ENCODE measurements at regions not wholly inside any gene's neighbourhood (a gene's known extent, or its start where the extent isn't known, plus 50 kb on each side); places are given as distances from the start of the nearest gene placed in this dataset.

GRCh38 chr1:59220356-59220755 lies 76.5 kb upstream of the FGGY start:
- BruUV-seq (replicated peaks) = no TSS peak
- peaks cover 21% of the 10 kb centered on the region for H3K9me3 Mint-ChIP-seq (ENCODE audit: unreplicated experiment)
- H3K4me3 Mint-ChIP-seq (ENCODE audit: unreplicated experiment) = no peak overlapping the region
- H3K27me3 Mint-ChIP-seq (ENCODE audit: insufficient read depth, unreplicated experiment) = no peaks in the 10 kb centered on the region
- CTCF ChIA-PET = interaction anchor here (1.2 kb wide), 1 partner anchor 20 kb away, joined by 4 read pairs; no protein-coding TSS in a partner anchor
- no peak for TF ChIP-seq CTCF (IDR thresholded peaks at IDR 0.05; ENCODE audit: unreplicated experiment)
- intact Hi-C loops (cut with micrococcal nuclease) = no loop called here
- H3K4me1 Mint-ChIP-seq (ENCODE audit: insufficient read depth, unreplicated experiment) = peaks cover 7% of the 10 kb centered on the region
- no peaks in the 10 kb centered on the region for H3K36me3 Mint-ChIP-seq (ENCODE audit: insufficient read depth, unreplicated experiment)
- no peak overlapping the region for H3K27ac Mint-ChIP-seq (ENCODE audit: low read depth, unreplicated experiment)
- POLR2A ChIA-PET = no interaction called here
- DNase-seq (ENCODE audit: unreplicated experiment) = peak; percentile 24

GRCh38 chr1:59223198-59223597 lies 73.7 kb upstream of the FGGY start:
- ChIA-PET POLR2A (interaction anchor here (0.6 to 1.2 kb wide), 2 partner anchors 42 to 340 kb away, joined by 3 read pairs; no protein-coding TSS in a partner anchor), CTCF (interaction anchor here (1.1 kb wide), 1 partner anchor 25 kb away, joined by 3 read pairs; no protein-coding TSS in a partner anchor)
- H3K9me3 Mint-ChIP-seq (ENCODE audit: unreplicated experiment) = no peaks in the 10 kb centered on the region
- intact Hi-C loops (cut with micrococcal nuclease) = no loop called here
- H3K27ac Mint-ChIP-seq (ENCODE audit: low read depth, unreplicated experiment) = no peak overlapping the region
- no TSS peak for BruUV-seq (replicated peaks)
- H3K4me3 Mint-ChIP-seq (ENCODE audit: unreplicated experiment) = no peak overlapping the region
- H3K4me1 Mint-ChIP-seq (ENCODE audit: insufficient read depth, unreplicated experiment) = peaks cover 7% of the 10 kb centered on the region
- no peaks in the 10 kb centered on the region for H3K36me3 Mint-ChIP-seq (ENCODE audit: insufficient read depth, unreplicated experiment)
- DNase-seq (ENCODE audit: unreplicated experiment) = no peak
- H3K27me3 Mint-ChIP-seq (ENCODE audit: insufficient read depth, unreplicated experiment) = no peaks in the 10 kb centered on the region
- TF ChIP-seq CTCF (IDR thresholded peaks at IDR 0.05; ENCODE audit: unreplicated experiment) = no peak

GRCh38 chr1:59223989-59224634 lies 72.8 kb upstream of the FGGY start:
- BruUV-seq (replicated peaks) = no TSS peak
- POLR2A ChIA-PET = interaction anchor here (0.6 to 1.3 kb wide), 5 partner anchors 9 to 451 kb away, joined by 3 read pairs; no protein-coding TSS in a partner anchor
- Mint-ChIP-seq H3K4me3 (ENCODE audit: unreplicated experiment) (no peak overlapping the region), H3K36me3 (ENCODE audit: insufficient read depth, unreplicated experiment) (no peaks in the 10 kb centered on the region), H3K4me1 (ENCODE audit: insufficient read depth, unreplicated experiment) (peaks cover 12% of the 10 kb centered on the region), H3K27ac (ENCODE audit: low read depth, unreplicated experiment) (no peak overlapping the region), H3K9me3 (ENCODE audit: unreplicated experiment) (no peaks in the 10 kb centered on the region), H3K27me3 (ENCODE audit: insufficient read depth, unreplicated experiment) (no peaks in the 10 kb centered on the region)
- intact Hi-C loops (cut with micrococcal nuclease) = no loop called here
- CTCF ChIA-PET = no interaction called here
- no peak for TF ChIP-seq CTCF (IDR thresholded peaks at IDR 0.05; ENCODE audit: unreplicated experiment)
- DNase-seq (ENCODE audit: unreplicated experiment) = no peak

- CTCF ChIA-PET = interaction anchor here (0.7 kb wide), 1 partner anchor 336 kb away, joined by 3 read pairs; no protein-coding TSS in a partner anchor
- DNase-seq (ENCODE audit: unreplicated experiment) = no peak
Observed at GRCh38 chr1:59225594-59226316, 71.1 kb upstream of the FGGY start.

More at GRCh38 chr1:59225594-59226316, 71.1 kb upstream of the FGGY start:
- POLR2A ChIA-PET = interaction anchor here (1.1 kb wide), 1 partner anchor 7 kb away, joined by 3 read pairs; no protein-coding TSS in a partner anchor
- no TSS peak for BruUV-seq (replicated peaks)
- H3K27me3 Mint-ChIP-seq (ENCODE audit: insufficient read depth, unreplicated experiment) = no peaks in the 10 kb centered on the region
- no peak overlapping the region for H3K4me3 Mint-ChIP-seq (ENCODE audit: unreplicated experiment)
- no peak for TF ChIP-seq CTCF (IDR thresholded peaks at IDR 0.05; ENCODE audit: unreplicated experiment)
- intact Hi-C loops (cut with micrococcal nuclease) = no loop called here
- peaks cover 16% of the 10 kb centered on the region for H3K4me1 Mint-ChIP-seq (ENCODE audit: insufficient read depth, unreplicated experiment)
- H3K9me3 Mint-ChIP-seq (ENCODE audit: unreplicated experiment) = no peaks in the 10 kb centered on the region
- no peak overlapping the region for H3K27ac Mint-ChIP-seq (ENCODE audit: low read depth, unreplicated experiment)
- no peaks in the 10 kb centered on the region for H3K36me3 Mint-ChIP-seq (ENCODE audit: insufficient read depth, unreplicated experiment)
